Left lobe of liver (tissue), 2 donors: ENCODE measurements at regions not wholly inside any gene's neighbourhood (a gene's known extent, or its start where the extent isn't known, plus 50 kb on each side); places are given as distances from the start of the nearest gene placed in this dataset.

ENCODE experiments used
- ATAC-seq: fragments of 200-7000 bp; cut with Tn5 transposase; one replicate; pipeline ENCODE4 v1.9.1; 2020; ENCODE audit warnings: mild to moderate bottlenecking, moderate library complexity
- DNase-seq: peaks from one replicate; pipeline ENCODE4 v3.0.0-alpha.2; 2020; ENCODE audit warnings: low spot score
- donor health status: DM: no; HTN: no; CAD: no; lungs with moderate emphysema.
- donor health status: DM: no; HTN: yes; CAD: no.

GRCh38 chr12:77578466-77579220 lies 252.1 kb upstream of the NAV3 start:
- DNase-seq (no peak), ATAC-seq (no peak)

DNA sequence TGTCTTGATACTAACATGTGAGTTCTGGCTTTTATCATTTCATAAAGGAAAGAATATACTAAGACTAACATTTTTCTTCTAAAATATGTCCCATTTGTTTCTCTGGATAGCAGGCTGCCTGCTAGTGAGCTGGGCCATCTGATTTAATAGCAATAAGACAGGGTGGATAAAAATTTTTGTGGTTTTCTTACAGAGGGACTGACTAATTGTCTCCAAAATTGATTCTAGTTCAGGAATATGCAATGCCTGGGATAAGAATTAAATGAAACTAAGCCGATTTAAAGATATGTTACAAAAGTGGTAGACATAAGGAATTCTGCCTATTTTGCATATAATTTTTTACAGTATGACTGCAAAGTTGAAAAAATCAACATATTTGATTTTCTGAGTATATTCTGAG lies 252.9 kb upstream of the NAV3 start:
- no peak for ATAC-seq
- DNase-seq: no peak

GRCh38 chr12:77575376-77575919 lies 255.2 kb upstream of the NAV3 start:
- ATAC-seq: no peak
- DNase-seq: no peak

GRCh38 chr12:77572371-77572770 lies 258.3 kb upstream of the NAV3 start:
- DNase-seq: no peak
- no peak for ATAC-seq

GRCh38 chr12:77571768-77572167 lies 258.9 kb upstream of the NAV3 start:
- ATAC-seq: no peak
- DNase-seq: no peak

GRCh38 chr12:77571127-77571526 lies 259.6 kb upstream of the NAV3 start:
- ATAC-seq (no peak), DNase-seq (no peak)

GRCh38 chr12:77569876-77570275 lies 260.8 kb upstream of the NAV3 start:
- ATAC-seq (no peak), DNase-seq (no peak)

DNA sequence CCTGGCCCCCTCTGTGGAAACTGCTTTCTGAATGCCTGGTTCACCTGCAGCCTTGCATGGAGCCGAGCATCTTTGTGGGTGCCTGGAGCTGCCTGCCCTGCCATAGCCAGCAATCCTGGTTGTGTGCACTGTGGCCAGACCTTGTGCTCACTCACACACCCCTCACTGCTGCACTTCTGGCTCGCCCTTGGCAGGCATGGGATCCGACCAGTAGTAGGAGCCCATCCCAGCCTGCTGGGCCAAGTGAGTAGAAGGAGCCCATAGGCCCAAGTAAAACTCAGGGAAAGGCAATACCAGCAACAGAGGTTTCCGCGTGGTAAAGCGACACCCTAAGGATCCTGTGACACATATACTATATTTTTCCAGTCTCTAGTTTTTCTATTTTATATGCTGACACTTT lies 270.0 kb upstream of the NAV3 start:
- no peak for ATAC-seq

DNA sequence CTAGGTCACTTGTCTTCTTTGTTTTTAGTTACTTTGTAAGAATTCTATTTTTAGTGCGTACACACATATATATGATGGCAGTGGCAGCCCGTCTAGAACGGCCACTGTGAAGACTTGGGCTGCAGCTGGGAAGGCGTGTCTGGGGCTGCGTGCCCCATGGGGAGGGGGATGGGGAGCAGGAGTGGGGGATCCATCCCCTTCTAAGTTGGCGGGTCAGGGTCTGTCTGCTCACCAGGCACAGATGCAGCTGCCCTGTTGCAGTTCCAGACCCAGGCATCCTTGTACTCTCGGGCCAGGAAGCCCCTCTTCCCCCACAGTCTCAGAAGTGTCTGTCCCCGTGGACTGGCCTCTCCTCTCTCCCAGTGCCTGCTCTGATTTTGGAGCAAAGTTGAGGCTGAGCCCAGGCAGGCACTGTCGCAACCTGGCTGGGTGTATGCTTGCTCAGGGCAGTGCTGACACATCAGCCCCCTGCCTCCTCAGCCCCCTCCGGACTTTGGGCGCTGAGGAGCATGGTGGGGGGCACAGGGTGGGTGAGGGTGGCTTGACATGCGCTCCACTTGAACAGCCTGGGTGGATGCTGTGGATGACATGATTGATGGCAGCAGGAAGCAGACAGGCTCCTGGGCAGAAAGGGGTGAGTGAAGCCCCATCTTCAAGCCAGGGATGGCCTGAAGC lies 271.2 kb upstream of the NAV3 start:
- DNase-seq: no peak
- no peak for ATAC-seq

More for the DNA sequence above, 270.0 kb upstream of the NAV3 start:
- DNase-seq: no peak

- no peak for ATAC-seq
- DNase-seq: no peak
These were observed 275.6 kb upstream of the NAV3 start for GRCh38 chr12:77555074-77555473.

DNA sequence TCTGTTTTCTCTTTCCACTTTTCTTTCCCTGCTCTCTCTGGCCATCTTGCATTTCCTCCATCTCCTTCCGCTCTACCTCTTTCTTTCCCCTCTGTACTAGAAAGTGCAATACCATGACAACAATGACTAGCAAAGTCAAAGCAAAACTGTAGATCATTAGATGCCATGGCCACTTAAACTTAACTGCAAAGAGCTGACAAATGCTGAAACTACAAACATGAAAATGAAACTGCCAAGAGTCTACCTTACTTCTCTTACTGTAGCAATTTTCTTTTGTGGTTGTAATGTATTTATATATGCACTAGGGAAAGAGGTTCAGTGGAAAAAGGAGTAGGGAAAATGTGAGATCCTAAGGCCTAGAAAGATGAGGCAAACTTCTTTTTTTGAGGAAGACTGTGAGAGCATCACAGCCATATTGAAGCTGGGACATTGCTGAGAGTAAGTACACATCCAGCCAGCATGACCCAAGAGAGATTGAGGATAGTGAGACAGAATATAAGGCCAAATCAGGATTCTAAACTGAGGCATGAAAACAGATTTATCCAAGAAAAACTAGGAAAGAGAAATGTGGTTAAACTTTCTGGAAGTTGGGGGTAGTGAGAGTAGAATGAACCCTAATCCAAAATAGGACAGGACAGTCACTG lies 276.6 kb upstream of the NAV3 start:
- no peak for DNase-seq
- no peak for ATAC-seq

DNA sequence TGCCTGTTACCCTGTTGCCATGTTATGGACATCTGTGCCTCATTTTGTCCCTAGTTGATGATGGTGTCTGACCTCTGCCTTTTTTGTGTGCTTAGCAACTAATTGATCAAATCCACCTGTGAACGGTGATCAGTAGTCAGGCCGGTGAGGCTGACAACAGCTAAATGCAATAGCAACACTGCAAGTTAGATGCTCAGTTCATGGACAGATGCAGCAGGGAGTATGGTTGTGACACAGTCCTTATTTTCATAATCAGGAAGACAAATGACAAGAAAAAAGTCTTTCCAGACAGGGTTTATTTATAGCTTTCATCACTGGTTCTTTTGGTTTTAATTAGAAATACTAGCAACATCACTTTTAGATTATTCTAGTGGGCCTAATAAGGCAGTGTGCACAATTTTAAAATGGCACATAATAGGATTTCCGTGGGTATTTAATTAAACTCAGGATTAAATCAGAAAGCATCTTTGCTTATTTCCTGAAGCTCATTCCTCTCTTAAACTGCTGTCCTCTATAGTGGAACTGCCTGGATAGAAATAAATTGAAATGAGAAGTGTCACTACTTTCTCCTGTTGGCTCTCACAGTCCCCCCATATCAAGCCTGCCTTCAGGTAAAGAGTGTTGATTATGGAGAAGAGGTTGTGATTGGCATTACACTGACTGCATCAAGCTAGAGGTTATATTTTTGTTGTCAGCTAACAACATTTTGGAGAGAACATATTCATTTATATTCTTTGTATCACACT lies 281.1 kb upstream of the NAV3 start:
- DNase-seq (no peak), ATAC-seq (no peak)

GRCh38 chr12:77548797-77549196 lies 281.9 kb upstream of the NAV3 start:
- no peak for DNase-seq
- ATAC-seq: no peak

DNA sequence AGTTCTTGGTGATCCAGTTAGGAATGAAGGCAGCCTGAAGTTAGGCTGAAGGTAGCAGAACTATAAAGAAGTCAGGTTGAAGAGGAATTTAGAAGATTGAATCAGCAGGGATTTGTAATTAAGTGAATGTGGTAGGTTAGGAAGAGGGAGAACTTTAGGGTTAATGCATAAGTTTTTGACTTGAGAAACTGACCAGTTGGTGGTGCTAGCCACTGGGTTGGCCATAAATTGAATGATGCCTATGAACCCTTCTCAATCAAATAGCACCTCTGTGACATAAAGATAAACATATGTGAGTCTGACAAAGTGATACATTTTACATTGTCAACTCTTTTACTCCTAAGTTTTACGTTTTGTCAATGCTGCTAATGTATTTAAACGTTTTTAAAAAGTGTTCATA lies 290.6 kb upstream of the NAV3 start:
- DNase-seq: no peak
- no peak for ATAC-seq

- no peak for ATAC-seq
These were observed 293.0 kb upstream of the NAV3 start for GRCh38 chr12:77537663-77538062.

DNA sequence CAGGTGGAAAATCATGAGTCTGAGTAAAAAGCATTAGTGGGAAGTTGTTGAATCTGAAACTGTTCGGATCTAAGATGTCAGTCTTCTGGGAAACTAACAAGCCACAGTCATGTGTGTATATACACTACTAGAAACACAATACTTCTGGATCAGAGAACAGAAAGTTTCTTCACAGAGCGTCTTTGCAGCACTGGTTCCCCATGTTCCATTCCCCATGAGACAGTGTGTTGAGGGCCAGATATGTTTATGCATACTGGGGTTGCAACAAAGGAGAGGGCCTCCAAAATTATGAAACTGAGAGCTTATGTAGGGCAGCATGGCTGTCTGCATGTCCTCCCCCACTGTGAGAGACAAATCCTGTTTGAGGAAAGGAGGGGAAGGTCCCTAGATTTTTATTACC lies 295.0 kb upstream of the NAV3 start:
- ATAC-seq: no peak

More at GRCh38 chr12:77537663-77538062, 293.0 kb upstream of the NAV3 start:
- no peak for DNase-seq

DNA sequence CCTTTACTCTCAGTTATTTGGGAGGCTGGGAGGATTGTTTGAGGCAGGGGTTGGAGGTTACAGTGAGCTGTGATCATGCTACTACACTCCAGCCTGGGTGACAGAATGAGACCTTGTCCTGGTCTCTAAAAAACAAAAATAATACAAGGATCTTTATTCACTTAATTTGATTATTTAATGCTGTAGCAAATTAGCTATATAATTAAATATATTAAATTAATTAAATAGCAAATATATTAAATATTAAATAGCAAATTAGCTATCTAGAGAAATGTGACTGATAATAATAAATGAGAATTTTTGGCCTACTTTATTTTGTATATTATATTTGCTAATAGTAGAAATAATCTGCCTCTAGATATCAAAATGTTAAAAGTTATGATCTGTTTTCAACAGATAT lies 298.8 kb upstream of the NAV3 start:
- no peak for DNase-seq
- ATAC-seq: no peak

More for the DNA sequence above, 295.0 kb upstream of the NAV3 start:
- DNase-seq: no peak

DNA sequence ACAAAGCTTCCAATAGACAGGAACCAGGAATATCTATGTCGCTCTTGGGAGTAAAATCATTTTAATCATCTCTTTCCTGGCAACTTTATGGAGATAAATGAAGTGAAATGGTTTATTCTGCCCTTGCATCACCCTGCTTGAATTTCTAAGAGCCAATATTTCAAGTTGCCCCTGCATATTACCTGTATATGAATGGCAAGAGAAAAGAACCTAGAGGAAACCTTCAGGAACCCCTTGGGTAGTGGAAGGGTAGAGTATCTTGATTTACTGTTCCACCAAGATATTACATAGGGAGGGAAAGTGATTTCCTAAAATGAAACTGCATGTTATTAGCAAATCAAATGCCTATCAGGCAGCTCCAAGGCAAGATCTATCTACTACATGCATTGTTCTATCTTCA lies 308.4 kb upstream of the NAV3 start:
- ATAC-seq (no peak), DNase-seq (no peak)

DNA sequence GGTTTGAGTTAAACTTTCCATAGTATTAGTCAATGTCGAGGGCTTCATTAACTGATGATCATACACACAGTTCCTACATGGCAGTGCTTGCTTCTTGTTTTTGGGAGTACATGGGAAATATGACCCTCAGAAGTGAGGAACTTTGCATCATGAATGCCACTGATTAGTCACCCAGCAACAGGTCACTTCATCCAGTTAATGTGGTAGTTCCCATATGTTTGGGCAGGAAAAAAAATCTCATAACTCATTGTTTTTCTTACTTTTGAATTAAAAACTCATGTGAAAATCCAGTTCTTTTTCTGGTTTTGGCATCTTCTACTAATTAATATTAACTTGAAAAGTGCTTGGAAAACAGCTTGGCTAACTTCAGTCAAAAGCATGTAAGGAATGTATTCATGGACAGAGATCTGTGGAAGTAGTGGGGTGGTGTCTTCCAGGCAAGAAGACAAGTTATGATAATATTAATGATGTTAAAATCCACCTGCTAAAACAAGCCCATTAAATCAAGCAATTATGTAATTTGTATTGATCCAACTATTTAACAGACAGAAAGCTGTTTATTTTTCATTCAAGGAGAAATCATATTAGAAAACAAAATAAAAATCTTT lies 309.1 kb upstream of the NAV3 start:
- ATAC-seq: no peak
- DNase-seq: no peak

GRCh38 chr12:77514511-77514910 lies 316.2 kb upstream of the NAV3 start:
- DNase-seq (no peak), ATAC-seq (no peak)

DNA sequence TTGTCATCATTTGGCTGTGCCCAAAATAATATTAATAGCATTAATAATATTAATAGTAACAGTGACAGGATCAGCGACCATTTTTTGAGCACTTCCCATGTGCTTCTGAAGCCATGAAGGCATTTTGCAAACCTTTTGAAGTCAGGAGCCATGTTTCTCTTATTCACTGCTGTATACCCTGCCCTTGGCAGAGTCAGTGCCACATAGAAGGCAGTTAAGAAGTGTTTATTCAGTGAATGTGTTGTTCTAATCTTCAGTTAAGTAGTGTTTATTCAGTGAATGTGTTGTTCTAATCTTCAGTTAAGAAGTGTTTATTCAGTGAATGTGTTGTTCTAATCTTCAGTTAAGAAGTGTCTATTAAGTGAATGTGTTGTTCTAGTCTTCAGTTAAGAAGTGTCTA lies 319.7 kb upstream of the NAV3 start:
- ATAC-seq: no peak
- DNase-seq: no peak
